C4-2B (cell line): ENCODE measurements at regions not wholly inside any gene's neighbourhood (a gene's known extent, or its start where the extent isn't known, plus 50 kb on each side); places are given as distances from the start of the nearest gene placed in this dataset.

Experiments used
- CTCF ChIP-seq: fragments of 450-650 bp; conservative IDR thresholded peaks from 2 replicates; pipeline ENCODE4 v1.5.1; 2017; ENCODE audit warnings: mild to moderate bottlenecking
- ZFX ChIP-seq: fragments of 450-650 bp; IDR thresholded peaks from 2 replicates; pipeline ENCODE4 v1.6.1; 2017

GRCh38 chr1:219415433-219415832, 197.5 kb downstream of the ZC3H11B start:
- TF ChIP-seq CTCF: no peak
- no peak for TF ChIP-seq ZFX
